HG02943 (cell line): ENCODE measurements at regions not wholly inside any gene's neighbourhood (a gene's known extent, or its start where the extent isn't known, plus 50 kb on each side); places are given as distances from the start of the nearest gene placed in this dataset.

Source experiments
- ATAC-seq: cut with Tn5 transposase; IDR thresholded peaks from one replicate; pipeline ENCODE4 v1.9.1; 2021; ENCODE audit warnings: mild to moderate bottlenecking, low read depth, moderate library complexity; ENCODE audit not compliant: unreplicated experiment

GRCh38 chr4:180449395-180449956, 1793.7 kb upstream of the TENM3 start:
- no peak for ATAC-seq

GRCh38 chr4:180455226-180455625, 1788.0 kb upstream of the TENM3 start:
- no peak for ATAC-seq

GRCh38 chr4:180456928-180457327, 1786.3 kb upstream of the TENM3 start:
- ATAC-seq, result no peak

- no peak for ATAC-seq
These were observed 1781.1 kb upstream of the TENM3 start for GRCh38 chr4:180462116-180462515.

- ATAC-seq, result no peak
These were observed 1777.8 kb upstream of the TENM3 start for GRCh38 chr4:180465364-180465763.

GRCh38 chr4:180483036-180483435, 1760.2 kb upstream of the TENM3 start:
- ATAC-seq, result no peak

GRCh38 chr4:180485407-180485806, 1757.8 kb upstream of the TENM3 start:
- no peak for ATAC-seq

- no peak for ATAC-seq
These were observed 1756.9 kb upstream of the TENM3 start for GRCh38 chr4:180486342-180486741.

GRCh38 chr4:180489787-180490186, 1753.4 kb upstream of the TENM3 start:
- ATAC-seq, result no peak

- ATAC-seq, result no peak
These were observed 1752.0 kb upstream of the TENM3 start for GRCh38 chr4:180491210-180491609.

GRCh38 chr4:180493299-180493698, 1749.9 kb upstream of the TENM3 start:
- ATAC-seq, result no peak

- ATAC-seq, result no peak
These were observed 1743.0 kb upstream of the TENM3 start for GRCh38 chr4:180500154-180500553.

GRCh38 chr4:180512801-180513475, 1730.3 kb upstream of the TENM3 start:
- no peak for ATAC-seq

- no peak for ATAC-seq
These were observed 1724.3 kb upstream of the TENM3 start for GRCh38 chr4:180518906-180519305.

- no peak for ATAC-seq
These were observed 1722.0 kb upstream of the TENM3 start for GRCh38 chr4:180521181-180521580.

GRCh38 chr4:180525523-180526077, 1717.6 kb upstream of the TENM3 start:
- ATAC-seq, result no peak

- ATAC-seq, result no peak
These were observed 1715.2 kb upstream of the TENM3 start for GRCh38 chr4:180528003-180528402.

GRCh38 chr4:180530787-180531186, 1712.4 kb upstream of the TENM3 start:
- no peak for ATAC-seq

GRCh38 chr4:180532691-180533090, 1710.5 kb upstream of the TENM3 start:
- ATAC-seq, result no peak

- no peak for ATAC-seq
These were observed 1704.7 kb upstream of the TENM3 start for GRCh38 chr4:180538384-180539057.

- ATAC-seq, result peak; percentile 74
These were observed 1703.9 kb upstream of the TENM3 start for GRCh38 chr4:180539284-180539683.

GRCh38 chr4:180541678-180542077, 1701.5 kb upstream of the TENM3 start:
- ATAC-seq, result no peak
